Lower lobe of right lung (tissue), 2 donors: ENCODE measurements at regions not wholly inside any gene's neighbourhood (a gene's known extent, or its start where the extent isn't known, plus 50 kb on each side); places are given as distances from the start of the nearest gene placed in this dataset.
A peak's percentile ranks its signal among the peaks of the same experiment; 100 is the strongest.
"Not testable (repeated sequence)": the region's sequence is repeated elsewhere in the genome, so short reads cannot be mapped to it uniquely, and the experiment has no call there.

ENCODE experiments used
- ATAC-seq, 2 donors: fragments of 200-7000 bp; cut with Tn5 transposase; one replicate each; pipeline ENCODE4 v1.9.1; 2020 to 2022; ENCODE audit warnings: mild to moderate bottlenecking in 2 of 2, moderate library complexity in 2 of 2
- DNase-seq: peaks from one replicate; pipeline ENCODE4 v3.0.0-alpha.2; 2020
- H3K27ac ChIP-seq: fragments of 200-600 bp; one replicate; pipeline ENCODE4 v1.8.0; 2022
- H3K27me3 ChIP-seq: fragments of 200-600 bp; one replicate; pipeline ENCODE4 v1.8.0; 2022; ENCODE audit warnings: low read depth
- H3K36me3 ChIP-seq: fragments of 200-600 bp; one replicate; pipeline ENCODE4 v1.8.0; 2022; ENCODE audit warnings: mild to moderate bottlenecking
- H3K4me1 ChIP-seq: fragments of 200-600 bp; one replicate; pipeline ENCODE4 v1.8.0; 2022
- H3K4me3 ChIP-seq: fragments of 200-600 bp; one replicate; pipeline ENCODE4 v1.8.0; 2022; ENCODE audit warnings: mild to moderate bottlenecking
- H3K9me3 ChIP-seq: fragments of 200-600 bp; one replicate; pipeline ENCODE4 v1.8.0; 2022
- CTCF ChIP-seq: fragments of 200-600 bp; IDR thresholded peaks from one replicate; pipeline ENCODE4 v1.8.0; 2022; ENCODE audit warnings: antibody characterized with exemption, mild to moderate bottlenecking
- intact Hi-C: fragments of 100-400 bp; cut with DNase I; formaldehyde crosslinking; loops from one replicate; pipeline ENCODE4 v1.11.0; 2022
- donor health status: DM: no; HTN: yes; CAD: no; lungs with severe emphysema.

GRCh38 chr3:194908972-194909371, 223.3 kb downstream of the FAM43A start:
- ATAC-seq (no peak), DNase-seq (no peak)
- intact Hi-C loops, result no loop called here
- no peaks in the 10 kb centered on the region for H3K4me1 ChIP-seq
- TF ChIP-seq CTCF, result no peak
- H3K27ac ChIP-seq, result no peak overlapping the region
- H3K27me3 ChIP-seq, result no peaks in the 10 kb centered on the region
- no peaks in the 10 kb centered on the region for H3K36me3 ChIP-seq
- no peak overlapping the region for H3K4me3 ChIP-seq
- H3K9me3 ChIP-seq, result no peaks in the 10 kb centered on the region

- ATAC-seq (no peak), DNase-seq (no peak)
- Histone ChIP-seq H3K4me3 (no peak overlapping the region), H3K36me3 (no peaks in the 10 kb centered on the region), H3K27me3 (no peaks in the 10 kb centered on the region), H3K4me1 (no peaks in the 10 kb centered on the region), H3K27ac (no peak overlapping the region), H3K9me3 (no peaks in the 10 kb centered on the region)
- intact Hi-C loops, result no loop called here
- TF ChIP-seq CTCF, result no peak
Observed at GRCh38 chr3:194910414-194910984, 224.8 kb downstream of the FAM43A start.

- intact Hi-C loops, result no loop called here
Observed at GRCh38 chr3:194913316-194913715, 227.6 kb downstream of the FAM43A start.

GRCh38 chr3:194924889-194925288, 239.2 kb downstream of the FAM43A start:
- H3K27ac ChIP-seq, ATAC-seq, H3K27me3 ChIP-seq, H3K4me3 ChIP-seq, H3K36me3 ChIP-seq, H3K9me3 ChIP-seq, DNase-seq, intact Hi-C loops: not testable (repeated sequence)
- H3K4me1 ChIP-seq, result peaks cover 21% of the 10 kb centered on the region

More at GRCh38 chr3:194913316-194913715, 227.6 kb downstream of the FAM43A start:
- Histone ChIP-seq H3K9me3 (no peaks in the 10 kb centered on the region), H3K27ac (no peak overlapping the region), H3K4me3 (no peak overlapping the region), H3K4me1 (no peaks in the 10 kb centered on the region), H3K36me3 (no peaks in the 10 kb centered on the region), H3K27me3 (no peaks in the 10 kb centered on the region)
- no peak for TF ChIP-seq CTCF
- DNase-seq (no peak), ATAC-seq (no peak)

- peaks cover 28% of the 10 kb centered on the region for H3K4me1 ChIP-seq
- H3K36me3 ChIP-seq, result no peaks in the 10 kb centered on the region
- intact Hi-C loops, result no loop called here
- no peak overlapping the region for H3K4me3 ChIP-seq
- ATAC-seq, result peak; percentile 34 to 51
- H3K27ac ChIP-seq, result no peak overlapping the region
- TF ChIP-seq CTCF, result no peak
- H3K9me3 ChIP-seq, result no peaks in the 10 kb centered on the region
- DNase-seq, result no peak
- H3K27me3 ChIP-seq, result no peaks in the 10 kb centered on the region
Observed at GRCh38 chr3:194925614-194926013, 239.9 kb downstream of the FAM43A start.

GRCh38 chr3:194928227-194928626, 242.5 kb downstream of the FAM43A start:
- Histone ChIP-seq H3K4me1 (peaks cover 45% of the 10 kb centered on the region), H3K27me3 (no peaks in the 10 kb centered on the region), H3K36me3 (no peaks in the 10 kb centered on the region), H3K4me3 (no peak overlapping the region), H3K27ac (no peak overlapping the region), H3K9me3 (no peaks in the 10 kb centered on the region)
- ATAC-seq, result no peak
- no peak for TF ChIP-seq CTCF
- intact Hi-C loops, result no loop called here
- DNase-seq, result no peak
